ENCODE measurements at regions not wholly inside any gene's neighbourhood (a gene's known extent, or its start where the extent isn't known, plus 50 kb on each side); places are given as distances from the start of the nearest gene placed in this dataset.

GRCh38 chr9:18368206-18368605, 105.7 kb upstream of the ADAMTSL1 start:
- H3K4ac ChIP-seq (ENCODE audit: low read depth, low read length) = no peak overlapping the region
- no peak overlapping the region for H4K91ac ChIP-seq (ENCODE audit: insufficient read length, low read depth, low read length)
- H2BK12ac ChIP-seq (ENCODE audit: insufficient read length, low read depth, low read length) = no peak overlapping the region
- H2BK20ac ChIP-seq (ENCODE audit: low read depth, low read length, poor library complexity, severe bottlenecking) = no peak overlapping the region
- no peaks in the 10 kb centered on the region for H3K4me1 Mint-ChIP-seq
- H3K27ac Mint-ChIP-seq = peak overlapping the region in 1 of 3 experiments; percentile 73; a peak in 1 of 7 replicates
- no CpG with 5 or more reads among the region's 4 CpGs for WGBS (ENCODE audit: extremely low coverage, insufficient read length, low lambda C conversion rate)
- no peaks in the 10 kb centered on the region for H3K79me2 ChIP-seq (ENCODE audit: insufficient read depth, low read length)
- H3K56ac ChIP-seq (ENCODE audit: insufficient read length, low read depth, low read length) = no peak overlapping the region
- no peaks in the 10 kb centered on the region for H3K9me3 ChIP-seq (ENCODE audit: control insufficient read depth, low read depth, low read length)
- no peaks in the 10 kb centered on the region for H3K36me3 Mint-ChIP-seq (ENCODE audit: insufficient read depth in 1 of 3, low read depth in 3 of 3)
- H3K4me2 ChIP-seq (ENCODE audit: insufficient read depth, insufficient read length, low read length) = no peak overlapping the region
- H3K23ac ChIP-seq (ENCODE audit: insufficient read length, low read depth, low read length) = no peak overlapping the region
- TF ChIP-seq CTCF (conservative IDR thresholded peaks at IDR 0.05) = no peak
- no peaks in the 10 kb centered on the region for H3K79me1 ChIP-seq (ENCODE audit: insufficient read depth, low read depth, low read length, poor library complexity, severe bottlenecking)
- no peak overlapping the region for H3K9ac ChIP-seq (ENCODE audit: extremely low read depth, insufficient read length, low read length)
- no peak overlapping the region for H2BK15ac ChIP-seq (ENCODE audit: low read depth, low read length)
- no peak overlapping the region for H3K4me3 Mint-ChIP-seq
- no peaks in the 10 kb centered on the region; the same call in 1 of the 2 replicates for H3K4me1 ChIP-seq (ENCODE audit: insufficient read depth, low read length)
- no peaks in the 10 kb centered on the region for H3K9me3 Mint-ChIP-seq
- H3K27ac ChIP-seq (ENCODE audit: insufficient read length, low read depth, low read length) = no peak overlapping the region
- H3K18ac ChIP-seq (ENCODE audit: insufficient read length, low read depth, low read length) = no peak overlapping the region
- no peaks in the 10 kb centered on the region for H3K27me3 ChIP-seq (ENCODE audit: insufficient read depth, low read length)
- no peak overlapping the region for H2AFZ ChIP-seq (ENCODE audit: low read length)
- H3K23me2 ChIP-seq (ENCODE audit: insufficient read length, low read depth, low read length, poor library complexity, severe bottlenecking) = no peaks in the 10 kb centered on the region
- H2BK5ac ChIP-seq (ENCODE audit: insufficient read length, low read length) = no peak overlapping the region
- H3T11ph ChIP-seq (ENCODE audit: low read length) = no peak overlapping the region
- H4K5ac ChIP-seq (ENCODE audit: insufficient read length, low read depth, low read length) = no peak overlapping the region
- no peak overlapping the region for H4K8ac ChIP-seq (replicated peaks; ENCODE audit: insufficient read length, low read depth, low read length)
- no peaks in the 10 kb centered on the region for H4K20me1 ChIP-seq (ENCODE audit: control insufficient read depth, insufficient read depth, insufficient read length)
- H2AK5ac ChIP-seq (ENCODE audit: insufficient read length, low read length) = no peak overlapping the region
- H3K27me3 Mint-ChIP-seq (ENCODE audit: low read depth) = no peaks in the 10 kb centered on the region
- no peak overlapping the region for H3K14ac ChIP-seq (ENCODE audit: insufficient read depth, low read length)
- no peak overlapping the region for H2BK120ac ChIP-seq (ENCODE audit: low read depth, low read length, poor library complexity, severe bottlenecking)
- DNase-seq = no peak
